Fibroblast of the aortic adventitia (primary cell): ENCODE measurements at regions not wholly inside any gene's neighbourhood (a gene's known extent, or its start where the extent isn't known, plus 50 kb on each side); places are given as distances from the start of the nearest gene placed in this dataset.

Experiments used
- DNase-seq: peaks from one replicate; pipeline ENCODE4 v3.0.0-alpha.2; 2010; ENCODE audit warnings: low read depth
- H3K4me3 ChIP-seq: 2 replicates; pipeline ENCODE4 v1.5.1; 2011; ENCODE audit warnings: low read depth, mild to moderate bottlenecking, control low read depth, low read length, moderate library complexity
- TF ChIP-seq, protein P1 (sequence below): IDR thresholded peaks from 2 replicates; pipeline ENCODE4 v1.5.1; 2011; ENCODE audit warnings: mild to moderate bottlenecking, low read length, control low read depth, inconsistent platforms; ENCODE audit not compliant: insufficient read depth

DNA sequence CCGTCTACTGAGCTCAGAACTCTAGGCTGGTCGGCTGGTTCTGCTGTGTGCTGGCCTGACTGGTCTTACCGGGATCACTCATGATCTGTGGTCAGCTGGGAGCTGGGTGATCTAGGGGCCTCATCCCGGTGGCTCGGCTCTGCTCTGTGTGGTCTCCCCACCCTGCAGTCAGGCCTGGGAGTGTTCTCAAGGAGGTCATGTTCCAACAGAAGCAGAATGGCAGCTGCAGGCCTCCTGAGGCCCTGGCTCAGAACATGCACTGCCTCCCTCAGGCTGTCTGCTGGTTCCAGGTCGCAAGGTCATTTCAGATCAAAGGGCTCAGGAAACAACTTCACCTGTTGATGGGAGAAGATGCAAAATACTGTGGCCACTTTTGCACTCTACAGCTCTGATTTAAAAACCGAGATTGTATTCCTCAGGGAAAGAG is 81.1 kb upstream of the RFX8 start:
- DNase-seq, result no peak
- TF ChIP-seq, protein P1, sequence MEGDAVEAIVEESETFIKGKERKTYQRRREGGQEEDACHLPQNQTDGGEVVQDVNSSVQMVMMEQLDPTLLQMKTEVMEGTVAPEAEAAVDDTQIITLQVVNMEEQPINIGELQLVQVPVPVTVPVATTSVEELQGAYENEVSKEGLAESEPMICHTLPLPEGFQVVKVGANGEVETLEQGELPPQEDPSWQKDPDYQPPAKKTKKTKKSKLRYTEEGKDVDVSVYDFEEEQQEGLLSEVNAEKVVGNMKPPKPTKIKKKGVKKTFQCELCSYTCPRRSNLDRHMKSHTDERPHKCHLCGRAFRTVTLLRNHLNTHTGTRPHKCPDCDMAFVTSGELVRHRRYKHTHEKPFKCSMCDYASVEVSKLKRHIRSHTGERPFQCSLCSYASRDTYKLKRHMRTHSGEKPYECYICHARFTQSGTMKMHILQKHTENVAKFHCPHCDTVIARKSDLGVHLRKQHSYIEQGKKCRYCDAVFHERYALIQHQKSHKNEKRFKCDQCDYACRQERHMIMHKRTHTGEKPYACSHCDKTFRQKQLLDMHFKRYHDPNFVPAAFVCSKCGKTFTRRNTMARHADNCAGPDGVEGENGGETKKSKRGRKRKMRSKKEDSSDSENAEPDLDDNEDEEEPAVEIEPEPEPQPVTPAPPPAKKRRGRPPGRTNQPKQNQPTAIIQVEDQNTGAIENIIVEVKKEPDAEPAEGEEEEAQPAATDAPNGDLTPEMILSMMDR, result no peak
- H3K4me3 ChIP-seq, result no peak overlapping the region

DNA sequence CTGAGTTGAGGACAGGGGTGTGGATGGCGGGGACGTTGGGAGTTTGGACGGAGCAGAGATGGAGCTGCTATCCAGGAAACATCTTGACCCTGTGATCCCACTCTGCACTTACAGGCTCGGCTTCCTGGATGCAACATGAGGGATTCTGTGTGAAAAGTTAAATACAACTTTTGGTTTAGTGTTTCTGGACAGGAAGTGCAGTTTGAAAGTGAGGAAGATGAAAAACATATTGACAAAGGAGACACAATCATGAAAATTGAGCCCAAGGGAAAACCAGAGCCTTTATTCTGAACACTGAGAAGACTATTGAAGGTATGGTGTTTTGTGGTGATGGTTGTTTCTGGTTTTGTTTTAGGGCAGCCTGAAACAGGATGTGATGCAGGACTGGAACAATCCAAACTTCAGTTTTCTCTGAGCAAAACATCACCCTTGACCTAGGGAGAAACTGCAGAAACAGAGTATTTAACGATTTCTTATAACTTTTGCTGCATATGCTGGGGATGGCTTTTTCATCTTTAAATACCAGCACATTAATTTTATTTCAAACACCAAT is 76.5 kb upstream of the RFX8 start:
- no peak for DNase-seq

DNA sequence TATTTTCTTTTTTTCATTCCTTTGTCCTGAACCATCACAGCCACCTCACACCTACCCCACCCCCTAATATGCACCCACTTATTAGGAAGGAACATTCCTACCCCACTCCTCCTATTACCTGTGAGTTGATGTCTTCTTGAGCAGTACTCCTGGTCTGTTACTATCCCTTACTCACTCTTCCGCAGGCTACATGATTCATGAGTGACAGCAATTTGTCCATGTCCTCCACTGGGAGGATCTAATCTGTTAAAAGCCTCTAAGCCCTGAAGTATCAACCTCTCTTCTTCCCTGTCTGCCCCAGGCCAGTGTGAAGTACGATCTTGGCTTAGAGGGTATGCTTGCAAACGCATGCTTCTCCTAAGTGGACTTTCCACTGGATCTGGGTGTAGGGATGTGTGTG is 75.6 kb upstream of the RFX8 start:
- H3K4me3 ChIP-seq, result no peak overlapping the region
- TF ChIP-seq, protein P1, result no peak
- DNase-seq, result no peak

More for the DNA sequence above, 76.5 kb upstream of the RFX8 start:
- no peak overlapping the region for H3K4me3 ChIP-seq
- TF ChIP-seq, protein P1, result no peak

DNA sequence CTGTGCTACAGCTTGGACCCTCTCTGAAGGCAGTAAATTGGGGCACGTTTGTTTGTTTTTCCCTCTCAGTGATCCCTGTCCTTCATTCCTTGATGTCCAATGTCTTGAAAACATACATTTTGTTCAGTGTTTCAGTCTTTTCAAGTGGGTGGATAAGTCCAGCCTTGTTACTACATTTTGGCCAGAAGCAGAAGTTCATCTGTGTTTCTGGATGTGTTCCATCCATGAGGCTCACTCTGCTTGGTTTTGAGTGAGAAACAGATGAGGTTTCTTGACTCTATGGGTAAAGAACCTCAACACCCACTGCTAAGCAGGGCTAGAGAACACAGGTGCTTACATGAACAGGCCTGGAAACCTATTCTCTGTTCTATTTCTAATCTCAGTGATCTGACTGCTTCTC is 74.5 kb upstream of the RFX8 start:
- H3K4me3 ChIP-seq, result no peak overlapping the region
- TF ChIP-seq, protein P1, result no peak
- no peak for DNase-seq

DNA sequence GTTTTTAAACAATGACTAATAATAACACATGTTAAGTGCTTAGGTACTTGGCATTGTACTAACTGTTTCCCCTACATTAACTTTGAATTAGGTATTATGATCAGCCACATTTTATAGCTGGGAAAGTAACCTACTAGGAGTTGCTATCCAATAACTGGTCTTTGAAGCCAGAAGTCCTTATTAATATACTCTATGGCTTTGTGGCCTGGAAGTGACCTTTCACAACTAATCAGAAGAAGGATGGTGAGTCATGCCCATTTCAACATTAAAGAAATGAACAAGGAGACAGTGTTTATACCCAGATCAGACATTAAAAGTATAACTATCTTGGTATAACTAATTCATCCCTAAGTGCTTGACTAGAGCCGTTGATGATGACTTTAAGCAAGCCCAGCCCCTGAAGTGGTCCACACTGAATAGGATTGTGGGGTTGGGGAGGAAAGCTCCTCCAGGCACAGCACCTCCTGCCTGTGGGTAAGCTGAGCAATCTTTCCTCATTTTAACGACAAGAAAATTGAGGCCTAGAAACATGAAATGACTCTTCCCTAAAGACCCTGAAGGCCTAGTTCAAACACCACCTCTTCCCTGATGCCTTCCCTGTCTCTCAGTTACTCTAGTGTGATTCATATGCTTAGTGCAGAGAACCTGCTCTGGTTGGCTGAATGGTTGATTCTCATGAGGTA is 71.6 kb upstream of the RFX8 start:
- TF ChIP-seq, protein P1, result no peak
- H3K4me3 ChIP-seq, result no peak overlapping the region
- DNase-seq, result peak; percentile 60

DNA sequence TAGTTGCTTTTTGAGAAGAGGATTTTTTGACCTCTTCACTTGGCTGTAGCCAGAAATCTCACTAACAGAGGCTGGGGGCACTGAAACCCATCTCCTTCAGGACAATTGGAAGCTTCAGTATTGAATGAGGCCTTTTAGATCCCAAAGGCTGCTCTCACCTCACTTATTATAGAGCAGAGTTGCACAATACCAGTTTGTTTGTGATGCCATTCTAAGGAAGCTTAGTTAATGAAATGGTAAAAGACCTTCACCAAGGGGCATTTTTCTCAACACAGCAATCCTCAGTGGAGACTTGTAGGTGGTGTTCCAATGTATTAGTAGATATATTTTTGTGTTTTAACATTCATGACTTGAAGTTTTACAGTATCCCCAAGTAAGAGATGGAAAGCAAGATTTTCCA is 71.0 kb upstream of the RFX8 start:
- no peak for DNase-seq

More for the DNA sequence above, 71.0 kb upstream of the RFX8 start:
- TF ChIP-seq, protein P1, result no peak
- no peak overlapping the region for H3K4me3 ChIP-seq
